K562 (cell line): ENCODE measurements at regions not wholly inside any gene's neighbourhood (a gene's known extent, or its start where the extent isn't known, plus 50 kb on each side); places are given as distances from the start of the nearest gene placed in this dataset.

Source experiments
- ATAC-seq: fragments of 200-7000 bp; cut with Tn5 transposase; 3 replicates; pipeline ENCODE4 v1.9.1; 2020; ENCODE audit warnings: moderate library complexity
- BruUV-seq: library from RNA; stranded (reverse); fragments of 400-500 nt; replicated peaks from 2 replicates; lab custom pipeline; 2021; lab: Mats Ljungman, UMichigan
- CTCF ChIA-PET: fragments of 300-600 bp; formaldehyde crosslinking; extraction: SDS; loops from one replicate; lab custom pipeline; 2021; ENCODE audit warnings: low intra/inter-chr PET ratio; lab: Yijun Ruan, JAX
- POLR2A ChIA-PET: fragments of 300-600, 350-650 bp; sonication (Branson Sonifier 250); formaldehyde crosslinking; extraction: SDS; loops from one replicate; lab custom pipeline; 2021; ENCODE audit warnings: antibody characterized with exemption, inconsistent platforms; lab: Yijun Ruan, JAX
- DNase-seq, 4 experiments: peaks; one replicate each; pipeline versions ENCODE4 v3.0.0 to v3.0.0-alpha.2; 2011 to 2018; ENCODE audit warnings: low spot score in 3 of 4, mixed read lengths in 3 of 4; ENCODE audit errors: extremely low read depth in 1 of 4
- FAIRE-seq: peaks from 2 replicates; lab custom pipeline; 2011; peaks lifted over from hg19 to GRCh38; lab: Jason Lieb, UNC
- H2AFZ ChIP-seq: 2 replicates; pipeline ENCODE4 v1.6.0; 2011; ENCODE audit warnings: low read depth, low read length, control low read depth, inconsistent platforms
- H3K27ac ChIP-seq: fragments of 200-600 bp; 3 replicates; pipeline ENCODE4 v1.8.0; 2011; ENCODE audit warnings: low read depth, mild to moderate bottlenecking, control low read depth, inconsistent platforms, low read length, moderate library complexity, mixed read lengths; ENCODE audit errors: extremely low read depth
- H3K27me3 ChIP-seq, 2 experiments: fragments of 300-600 bp in 1 of 2; 2 replicates in 1 of 2; 3 replicates in 1 of 2; pipeline versions ENCODE4 v1.6.0 to v1.8.0; 2011; ENCODE audit warnings: inconsistent platforms in 2 of 2, low read length in 2 of 2, mild to moderate bottlenecking in 1 of 2, mixed read lengths in 1 of 2, moderate library complexity in 1 of 2; ENCODE audit not compliant: control insufficient read depth in 2 of 2, insufficient read depth in 2 of 2
- H3K36me3 ChIP-seq: fragments of 300-600 bp; 3 replicates; pipeline ENCODE4 v1.8.0; 2011; ENCODE audit warnings: mild to moderate bottlenecking, low read length, inconsistent platforms; ENCODE audit not compliant: control insufficient read depth, insufficient read depth
- H3K4me1 ChIP-seq, 2 experiments: fragments of 200-600 bp in 1 of 2; replicated peaks in 1 of 2; 2 replicates in 1 of 2; 3 replicates in 1 of 2; pipeline versions ENCODE4 v1.5.1 to v1.8.0; 2011; ENCODE audit warnings: inconsistent platforms in 2 of 2, low read length in 2 of 2, mild to moderate bottlenecking in 1 of 2, mixed read lengths in 1 of 2, moderate library complexity in 1 of 2; ENCODE audit not compliant: control insufficient read depth in 2 of 2, insufficient read depth in 2 of 2
- H3K4me2 ChIP-seq: 2 replicates; pipeline ENCODE4 v1.6.1; 2011; ENCODE audit warnings: low read length, control low read depth, inconsistent platforms, mixed read lengths; ENCODE audit not compliant: insufficient read depth
- H3K4me3 ChIP-seq: fragments of 200-600 bp; sonication (generic), shearing (Covaris generic); 2 replicates; pipeline ENCODE4 v1.5.1; 2016; ENCODE audit warnings: control low read depth, inconsistent platforms
- H3K79me2 ChIP-seq: fragments of 200-600 bp; 3 replicates; pipeline ENCODE4 v1.8.0; 2011; ENCODE audit warnings: low read length, inconsistent platforms; ENCODE audit not compliant: control insufficient read depth, insufficient read depth
- H3K9ac ChIP-seq, 2 experiments: 2 replicates each; pipeline versions ENCODE4 v1.6.0 to v1.6.1; 2011; ENCODE audit warnings: low read depth in 2 of 2, low read length in 2 of 2, control low read depth in 1 of 2, inconsistent platforms in 1 of 2, mild to moderate bottlenecking in 1 of 2, mixed read lengths in 1 of 2; ENCODE audit not compliant: insufficient read depth in 1 of 2
- H3K9me1 ChIP-seq: one replicate; pipeline ENCODE4 v1.6.0; 2011; ENCODE audit warnings: inconsistent platforms, mild to moderate bottlenecking, low read length, moderate library complexity; ENCODE audit not compliant: control insufficient read depth, insufficient read depth
- H3K9me3 ChIP-seq: replicated peaks from 2 replicates; pipeline ENCODE4 v1.5.1; 2011; ENCODE audit warnings: low read depth, low read length, inconsistent platforms; ENCODE audit not compliant: control insufficient read depth, insufficient read depth
- H4K20me1 ChIP-seq: replicated peaks from 2 replicates; pipeline ENCODE4 v1.6.1; 2011; ENCODE audit warnings: low read length, inconsistent platforms, mixed read lengths; ENCODE audit not compliant: control insufficient read depth, insufficient read depth
- ESRRB ChIP-seq: fragments of 250-450 bp; sonication (Bioruptor Pico); IDR thresholded peaks from 2 replicates; pipeline ENCODE4 v1.5.0; 2020; ENCODE audit warnings: mild to moderate bottlenecking, moderate library complexity, borderline replicate concordance
- HNRNPLL ChIP-seq: fragments of 200-400 bp; formaldehyde crosslinking; IDR thresholded peaks from 2 replicates; pipeline ENCODE4 v1.6.1; 2017; ENCODE audit warnings: low read length, low read depth, mild to moderate bottlenecking; ENCODE audit not compliant: poor library complexity, severe bottlenecking
- THAP7 ChIP-seq: fragments of 250-450 bp; sonication (Bioruptor Pico); IDR thresholded peaks from 2 replicates; pipeline ENCODE4 v1.5.0; 2021
- ZNF586 ChIP-seq: fragments of 450-650 bp; formaldehyde crosslinking; conservative IDR thresholded peaks from 2 replicates; pipeline ENCODE4 v1.4.0; 2020; ENCODE audit warnings: mild to moderate bottlenecking, moderate library complexity
- WGBS: fragments of 100-300 bp; shearing (Covaris generic); methylation state at CpG from one replicate; pipeline ENCODE4 v1.1.6; 2016; ENCODE audit warnings: low coverage, mixed read lengths; ENCODE audit not compliant: insufficient coverage; ENCODE audit errors: missing lambda C conversion rate; 5-methylcytosine and 5-hydroxymethylcytosine counted together
- in situ Hi-C: fragments of 300-500 bp; cut with MboI; formaldehyde crosslinking; loops from 4 replicates; pipeline ENCODE4 v1.15.0; 2018; ENCODE audit warnings: inconsistent platforms, mixed read lengths
- intact Hi-C: fragments of 100-400 bp; cut with micrococcal nuclease; formaldehyde crosslinking; loops from 2 replicates; pipeline ENCODE4 v1.14.2; 2022

GRCh38 chr2:20919297-20919800, 96.4 kb upstream of the LDAH start:
- BruUV-seq, result no TSS peak
- in situ Hi-C loops (no loop called here), intact Hi-C loops (no loop called here)
- Histone ChIP-seq H3K4me2 (no peak overlapping the region), H3K27ac (no peak overlapping the region), H3K4me3 (no peak overlapping the region), H4K20me1 (no peaks in the 10 kb centered on the region; the same call in 1 of the 2 replicates), H3K36me3 (no peaks in the 10 kb centered on the region), H3K79me2 (no peaks in the 10 kb centered on the region), H3K27me3 (peaks cover 0 to 37% of the 10 kb centered on the region in 2 experiments; a peak in 2 of 5 replicates), H3K9me3 (no peaks in the 10 kb centered on the region), H3K4me1 (no peaks in the 10 kb centered on the region), H3K9me1 (no peaks in the 10 kb centered on the region), H2AFZ (no peak overlapping the region), H3K9ac (0 out of 4 replicates have a peak overlapping the region, but pooled peaks of 1 of the 2 experiments have one; percentile 35)
- POLR2A ChIA-PET, result no interaction called here
- DNase-seq (no peak), FAIRE-seq (no peak), ATAC-seq (no peak)
- 0% methylated on average over 8 of the region's 8 CpGs for WGBS
- TF ChIP-seq THAP7 (CRISPR knock-in tag) (no peak), ZNF586 (CRISPR knock-in tag) (no peak), ESRRB (CRISPR knock-in tag) (no peak), HNRNPLL (no peak)
- CTCF ChIA-PET, result no interaction called here
